Osteoblast (primary cell): ENCODE measurements at regions not wholly inside any gene's neighbourhood (a gene's known extent, or its start where the extent isn't known, plus 50 kb on each side); places are given as distances from the start of the nearest gene placed in this dataset.

Experiments used
- DNase-seq: peaks from one replicate; pipeline ENCODE4 v3.0.0; 2011; ENCODE audit warnings: low spot score, mixed read lengths; ENCODE audit not compliant: insufficient read length; ENCODE audit errors: missing footprints
- H2AFZ ChIP-seq: 2 replicates; pipeline ENCODE4 v1.6.0; 2011; ENCODE audit warnings: mild to moderate bottlenecking, low read length
- H3K27ac ChIP-seq: 2 replicates; pipeline ENCODE4 v1.5.1; 2011; ENCODE audit warnings: mild to moderate bottlenecking, low read depth, low read length, moderate library complexity
- H3K27me3 ChIP-seq: 2 replicates; pipeline ENCODE4 v1.6.0; 2012; ENCODE audit warnings: mild to moderate bottlenecking, control low read depth, inconsistent platforms, low read length, moderate library complexity; ENCODE audit not compliant: insufficient read depth
- H3K36me3 ChIP-seq: 2 replicates; pipeline ENCODE4 v1.5.1; 2011; ENCODE audit warnings: mild to moderate bottlenecking, low read length, control low read depth, moderate library complexity; ENCODE audit not compliant: insufficient read depth
- H3K4me1 ChIP-seq: 2 replicates; pipeline ENCODE4 v1.5.1; 2011; ENCODE audit warnings: mild to moderate bottlenecking, low read length, control low read depth, moderate library complexity; ENCODE audit not compliant: insufficient read depth
- H3K4me2 ChIP-seq: 2 replicates; pipeline ENCODE4 v1.6.0; 2011; ENCODE audit warnings: mild to moderate bottlenecking, low read length; ENCODE audit not compliant: insufficient read depth
- H3K4me3 ChIP-seq: fragments of 200-600 bp; sonication (generic); 3 replicates; pipeline ENCODE4 v1.5.1; 2012; ENCODE audit warnings: mild to moderate bottlenecking, low read length, inconsistent platforms; ENCODE audit not compliant: insufficient read depth
- H3K79me2 ChIP-seq: 2 replicates; pipeline ENCODE4 v1.6.0; 2012; ENCODE audit warnings: mild to moderate bottlenecking, low read length, control low read depth, inconsistent platforms; ENCODE audit not compliant: insufficient read depth
- H3K9me3 ChIP-seq: 2 replicates; pipeline ENCODE4 v1.5.1; 2011; ENCODE audit warnings: low read depth, low read length, control low read depth
- H4K20me1 ChIP-seq: 2 replicates; pipeline ENCODE4 v1.6.0; 2012; ENCODE audit warnings: mild to moderate bottlenecking, low read length, control low read depth; ENCODE audit not compliant: insufficient read depth
- CTCF ChIP-seq: IDR thresholded peaks from 2 replicates; pipeline ENCODE4 v1.5.1; 2011; ENCODE audit warnings: mild to moderate bottlenecking, low read depth, low read length, moderate library complexity; ENCODE audit errors: extremely low read depth

- H3K4me1 ChIP-seq = peaks cover 27% of the 10 kb centered on the region
- no peak for DNase-seq
- H3K27ac ChIP-seq = peak overlapping the region; percentile 99
- no peak for TF ChIP-seq CTCF
- no peaks in the 10 kb centered on the region for H3K79me2 ChIP-seq
- no peaks in the 10 kb centered on the region for H3K27me3 ChIP-seq
- peak overlapping the region; percentile 86 for H3K4me2 ChIP-seq
- H3K36me3 ChIP-seq = no peaks in the 10 kb centered on the region
- H3K4me3 ChIP-seq = peak overlapping the region; percentile 5
- H2AFZ ChIP-seq = peak overlapping the region; percentile 35
- H3K9me3 ChIP-seq = no peaks in the 10 kb centered on the region
- H4K20me1 ChIP-seq = no peaks in the 10 kb centered on the region
Measured at GRCh38 chr2:67259556-67260342, 137.4 kb upstream of the ETAA1 start.

GRCh38 chr2:67260343-67261277 is 136.5 kb upstream of the ETAA1 start:
- H2AFZ ChIP-seq = peak overlapping the region; percentile 59

GRCh38 chr2:67267241-67267640 is 129.9 kb upstream of the ETAA1 start:
- Histone ChIP-seq H3K9me3 (no peaks in the 10 kb centered on the region), H3K4me3 (no peak overlapping the region), H3K4me2 (no peak overlapping the region), H3K27me3 (no peaks in the 10 kb centered on the region), H3K27ac (no peak overlapping the region), H2AFZ (no peak overlapping the region), H3K79me2 (no peaks in the 10 kb centered on the region), H4K20me1 (no peaks in the 10 kb centered on the region), H3K4me1 (peaks cover 4% of the 10 kb centered on the region), H3K36me3 (no peaks in the 10 kb centered on the region)
- no peak for DNase-seq
- no peak for TF ChIP-seq CTCF

More at GRCh38 chr2:67260343-67261277, 136.5 kb upstream of the ETAA1 start:
- TF ChIP-seq CTCF = no peak
- no peaks in the 10 kb centered on the region for H3K27me3 ChIP-seq
- H3K4me2 ChIP-seq = peak overlapping the region; percentile 86
- H3K79me2 ChIP-seq = no peaks in the 10 kb centered on the region
- no peaks in the 10 kb centered on the region for H3K9me3 ChIP-seq
- H3K27ac ChIP-seq = peak overlapping the region; percentile 99
- no peaks in the 10 kb centered on the region for H3K36me3 ChIP-seq
- H4K20me1 ChIP-seq = no peaks in the 10 kb centered on the region
- peak; percentile 89 for DNase-seq
- peaks cover 27% of the 10 kb centered on the region for H3K4me1 ChIP-seq
- H3K4me3 ChIP-seq = peak overlapping the region; percentile 61

GRCh38 chr2:67268797-67269196 is 128.3 kb upstream of the ETAA1 start:
- Histone ChIP-seq H3K27me3 (no peaks in the 10 kb centered on the region), H3K4me1 (peaks cover 6% of the 10 kb centered on the region), H3K36me3 (no peaks in the 10 kb centered on the region), H2AFZ (no peak overlapping the region), H3K4me2 (no peak overlapping the region), H3K79me2 (no peaks in the 10 kb centered on the region), H3K4me3 (no peak overlapping the region), H3K9me3 (no peaks in the 10 kb centered on the region), H3K27ac (peak overlapping the region; percentile 30), H4K20me1 (no peaks in the 10 kb centered on the region)
- no peak for DNase-seq
- TF ChIP-seq CTCF = no peak
